ENCODE measurements at regions not wholly inside any gene's neighbourhood (a gene's known extent, or its start where the extent isn't known, plus 50 kb on each side); places are given as distances from the start of the nearest gene placed in this dataset.

DNA sequence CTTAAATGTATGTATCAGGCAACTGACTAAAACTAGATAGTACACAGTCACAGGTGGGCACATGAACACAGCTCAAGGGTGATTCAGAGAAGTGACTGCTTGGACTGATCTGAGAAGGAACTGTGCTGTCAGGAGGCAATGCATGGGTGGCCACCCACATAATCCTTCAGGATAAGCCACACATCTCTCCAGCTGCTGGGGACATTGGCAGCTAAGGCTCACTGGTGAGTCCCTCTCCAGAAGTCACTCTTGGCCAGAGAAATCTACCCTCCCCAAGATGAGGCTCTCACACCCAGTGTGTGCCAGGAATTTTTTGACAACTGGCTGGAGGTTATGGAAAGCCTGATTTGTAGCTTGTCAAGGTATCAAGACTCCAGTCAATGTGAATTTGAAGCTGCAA, 302.4 kb upstream of the NEBL start:
- no peak for TF ChIP-seq CTCF (IDR thresholded peaks at IDR 0.05; ENCODE audit: low read depth, low read length, missing control alignments)
- in situ Hi-C loops (cut with HindIII; ENCODE audit: low sequenced_read_pairs) = no loop called here
- no peak overlapping the region for H3K4me3 ChIP-seq (ENCODE audit: low read depth, low read length)
- no peak for DNase-seq (ENCODE audit: low read depth)

DNA sequence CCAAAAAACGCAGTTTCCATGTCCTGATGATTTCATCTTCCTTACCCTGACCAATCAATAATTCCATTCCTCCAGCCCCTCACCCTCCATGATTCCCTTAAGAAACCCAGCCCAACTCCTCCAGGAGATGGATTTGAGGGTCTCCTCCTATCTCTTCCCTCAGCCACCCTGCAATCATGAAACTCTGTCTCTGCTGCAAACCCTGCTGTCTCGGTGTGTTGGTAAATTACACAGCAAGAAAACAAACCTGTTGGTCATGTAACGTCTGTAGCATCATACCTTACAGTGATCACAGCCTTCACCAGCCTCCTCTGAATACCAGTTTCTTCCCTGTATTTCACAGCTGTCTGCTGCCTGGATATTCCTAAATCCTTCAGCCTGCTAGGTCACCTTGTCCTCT, 300.7 kb upstream of the NEBL start:
- DNase-seq (ENCODE audit: low read depth) = no peak
- TF ChIP-seq CTCF (IDR thresholded peaks at IDR 0.05; ENCODE audit: low read depth, low read length, missing control alignments) = no peak
- in situ Hi-C loops (cut with HindIII; ENCODE audit: low sequenced_read_pairs) = no loop called here

GRCh38 chr10:21196822-21197395, 299.8 kb upstream of the NEBL start:
- TF ChIP-seq CTCF (IDR thresholded peaks at IDR 0.05; ENCODE audit: low read depth, low read length, missing control alignments) = no peak
- no peak overlapping the region for H3K4me3 ChIP-seq (ENCODE audit: low read depth, low read length)
- in situ Hi-C loops (cut with HindIII; ENCODE audit: low sequenced_read_pairs) = no loop called here
- DNase-seq (ENCODE audit: low read depth) = no peak

More for the DNA sequence above, 300.7 kb upstream of the NEBL start:
- no peak overlapping the region for H3K4me3 ChIP-seq (ENCODE audit: low read depth, low read length)

DNA sequence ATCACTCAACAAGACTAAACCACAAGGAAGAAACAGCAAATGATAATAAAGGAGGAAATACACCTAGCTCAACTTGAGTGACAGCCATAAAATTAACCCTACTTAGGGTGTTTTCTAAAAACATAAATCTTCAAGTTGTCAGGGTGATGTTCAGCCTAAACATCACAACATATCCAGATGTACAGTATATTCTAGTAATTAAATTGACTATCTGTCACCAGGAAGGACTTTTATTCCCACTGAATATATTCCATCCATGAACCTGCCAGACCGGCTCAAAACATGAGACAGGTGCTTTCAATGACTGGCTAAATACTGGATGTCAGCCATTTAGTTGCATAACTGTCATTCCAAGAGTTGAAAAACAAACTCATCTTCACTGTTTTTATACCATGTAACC, 298.1 kb upstream of the NEBL start:
- DNase-seq (ENCODE audit: low read depth) = no peak
- TF ChIP-seq CTCF (IDR thresholded peaks at IDR 0.05; ENCODE audit: low read depth, low read length, missing control alignments) = no peak
- in situ Hi-C loops (cut with HindIII; ENCODE audit: low sequenced_read_pairs) = no loop called here
- H3K4me3 ChIP-seq (ENCODE audit: low read depth, low read length) = no peak overlapping the region

- in situ Hi-C loops (cut with HindIII; ENCODE audit: low sequenced_read_pairs) = no loop called here
- DNase-seq (ENCODE audit: low read depth) = no peak
- TF ChIP-seq CTCF (IDR thresholded peaks at IDR 0.05; ENCODE audit: low read depth, low read length, missing control alignments) = no peak
- no peak overlapping the region for H3K4me3 ChIP-seq (ENCODE audit: low read depth, low read length)
Measured at GRCh38 chr10:21194510-21194993, 297.4 kb upstream of the NEBL start.

GRCh38 chr10:21193196-21193595, 296.1 kb upstream of the NEBL start:
- no peak overlapping the region for H3K4me3 ChIP-seq (ENCODE audit: low read depth, low read length)
- no peak for TF ChIP-seq CTCF (IDR thresholded peaks at IDR 0.05; ENCODE audit: low read depth, low read length, missing control alignments)
- DNase-seq (ENCODE audit: low read depth) = no peak
- in situ Hi-C loops (cut with HindIII; ENCODE audit: low sequenced_read_pairs) = no loop called here
